K562 (cell line): ENCODE measurements at regions not wholly inside any gene's neighbourhood (a gene's known extent, or its start where the extent isn't known, plus 50 kb on each side); places are given as distances from the start of the nearest gene placed in this dataset.

ENCODE experiments used
- ATAC-seq: fragments of 200-7000 bp; cut with Tn5 transposase; 3 replicates; pipeline ENCODE4 v1.9.1; 2020; ENCODE audit warnings: moderate library complexity
- BruUV-seq: library from RNA; stranded (reverse); fragments of 400-500 nt; replicated peaks from 2 replicates; lab custom pipeline; 2021; lab: Mats Ljungman, UMichigan
- CTCF ChIA-PET: fragments of 300-600 bp; formaldehyde crosslinking; extraction: SDS; loops from one replicate; lab custom pipeline; 2021; ENCODE audit warnings: low intra/inter-chr PET ratio; lab: Yijun Ruan, JAX
- POLR2A ChIA-PET: fragments of 300-600, 350-650 bp; sonication (Branson Sonifier 250); formaldehyde crosslinking; extraction: SDS; loops from one replicate; lab custom pipeline; 2021; ENCODE audit warnings: antibody characterized with exemption, inconsistent platforms; lab: Yijun Ruan, JAX
- DNase-seq, 4 experiments: peaks; one replicate each; pipeline versions ENCODE4 v3.0.0 to v3.0.0-alpha.2; 2011 to 2018; ENCODE audit warnings: low spot score in 3 of 4, mixed read lengths in 3 of 4; ENCODE audit errors: extremely low read depth in 1 of 4
- FAIRE-seq: peaks from 2 replicates; lab custom pipeline; 2011; peaks lifted over from hg19 to GRCh38; lab: Jason Lieb, UNC
- H2AFZ ChIP-seq: 2 replicates; pipeline ENCODE4 v1.6.0; 2011; ENCODE audit warnings: low read depth, low read length, control low read depth, inconsistent platforms
- H3K27ac ChIP-seq: fragments of 200-600 bp; 3 replicates; pipeline ENCODE4 v1.8.0; 2011; ENCODE audit warnings: low read depth, mild to moderate bottlenecking, control low read depth, inconsistent platforms, low read length, moderate library complexity, mixed read lengths; ENCODE audit errors: extremely low read depth
- H3K27me3 ChIP-seq, 2 experiments: fragments of 300-600 bp in 1 of 2; 2 replicates in 1 of 2; 3 replicates in 1 of 2; pipeline versions ENCODE4 v1.6.0 to v1.8.0; 2011; ENCODE audit warnings: inconsistent platforms in 2 of 2, low read length in 2 of 2, mild to moderate bottlenecking in 1 of 2, mixed read lengths in 1 of 2, moderate library complexity in 1 of 2; ENCODE audit not compliant: control insufficient read depth in 2 of 2, insufficient read depth in 2 of 2
- H3K36me3 ChIP-seq: fragments of 300-600 bp; 3 replicates; pipeline ENCODE4 v1.8.0; 2011; ENCODE audit warnings: mild to moderate bottlenecking, low read length, inconsistent platforms; ENCODE audit not compliant: control insufficient read depth, insufficient read depth
- H3K4me1 ChIP-seq, 2 experiments: fragments of 200-600 bp in 1 of 2; replicated peaks in 1 of 2; 2 replicates in 1 of 2; 3 replicates in 1 of 2; pipeline versions ENCODE4 v1.5.1 to v1.8.0; 2011; ENCODE audit warnings: inconsistent platforms in 2 of 2, low read length in 2 of 2, mild to moderate bottlenecking in 1 of 2, mixed read lengths in 1 of 2, moderate library complexity in 1 of 2; ENCODE audit not compliant: control insufficient read depth in 2 of 2, insufficient read depth in 2 of 2
- H3K4me2 ChIP-seq: 2 replicates; pipeline ENCODE4 v1.6.1; 2011; ENCODE audit warnings: low read length, control low read depth, inconsistent platforms, mixed read lengths; ENCODE audit not compliant: insufficient read depth
- H3K4me3 ChIP-seq: fragments of 200-600 bp; sonication (generic), shearing (Covaris generic); 2 replicates; pipeline ENCODE4 v1.5.1; 2016; ENCODE audit warnings: control low read depth, inconsistent platforms
- H3K79me2 ChIP-seq: fragments of 200-600 bp; 3 replicates; pipeline ENCODE4 v1.8.0; 2011; ENCODE audit warnings: low read length, inconsistent platforms; ENCODE audit not compliant: control insufficient read depth, insufficient read depth
- H3K9ac ChIP-seq, 2 experiments: 2 replicates each; pipeline versions ENCODE4 v1.6.0 to v1.6.1; 2011; ENCODE audit warnings: low read depth in 2 of 2, low read length in 2 of 2, control low read depth in 1 of 2, inconsistent platforms in 1 of 2, mild to moderate bottlenecking in 1 of 2, mixed read lengths in 1 of 2; ENCODE audit not compliant: insufficient read depth in 1 of 2
- H3K9me1 ChIP-seq: one replicate; pipeline ENCODE4 v1.6.0; 2011; ENCODE audit warnings: inconsistent platforms, mild to moderate bottlenecking, low read length, moderate library complexity; ENCODE audit not compliant: control insufficient read depth, insufficient read depth
- H3K9me3 ChIP-seq: replicated peaks from 2 replicates; pipeline ENCODE4 v1.5.1; 2011; ENCODE audit warnings: low read depth, low read length, inconsistent platforms; ENCODE audit not compliant: control insufficient read depth, insufficient read depth
- H4K20me1 ChIP-seq: replicated peaks from 2 replicates; pipeline ENCODE4 v1.6.1; 2011; ENCODE audit warnings: low read length, inconsistent platforms, mixed read lengths; ENCODE audit not compliant: control insufficient read depth, insufficient read depth
- CEBPG ChIP-seq, 3 experiments: fragments of 200-800 bp in 1 of 3; sonication (Bioruptor generic) in 1 of 3; sonication (generic) in 1 of 3; formaldehyde crosslinking in 1 of 3; IDR thresholded peaks in 2 of 3; conservative IDR thresholded peaks in 1 of 3; 2 replicates each; pipeline versions ENCODE4 v1.6.1 to v1.8.0; 2016 to 2022; ENCODE audit warnings: missing compliant biosample characterization in 2 of 3, missing genetic modification characterization in 2 of 3, mild to moderate bottlenecking in 1 of 3, missing genetic modification reagents in 1 of 3
- DACH1 ChIP-seq: fragments of 450-650 bp; IDR thresholded peaks from 2 replicates; pipeline ENCODE4 v1.6.1; 2018; ENCODE audit not compliant: partially characterized antibody
- FOXJ2 ChIP-seq: fragments of 200-800 bp; sonication (Bioruptor generic); IDR thresholded peaks from 2 replicates; pipeline ENCODE4 v1.6.1; 2016; ENCODE audit warnings: missing genetic modification characterization, missing compliant biosample characterization
- SMARCE1 ChIP-seq: fragments of 450-650 bp; IDR thresholded peaks from 2 replicates; pipeline ENCODE4 v1.7.1; 2016; ENCODE audit warnings: mild to moderate bottlenecking
- TAL1 ChIP-seq: fragments of 450-650 bp; IDR thresholded peaks from 2 replicates; pipeline ENCODE4 v1.6.1; 2016; ENCODE audit warnings: mild to moderate bottlenecking
- TCF3 ChIP-seq: sonication (generic); formaldehyde crosslinking; IDR thresholded peaks from 2 replicates; pipeline ENCODE4 v1.4.0; 2020; ENCODE audit warnings: mild to moderate bottlenecking, missing genetic modification reagents
- WGBS: fragments of 100-300 bp; shearing (Covaris generic); methylation state at CpG from one replicate; pipeline ENCODE4 v1.1.6; 2016; ENCODE audit warnings: low coverage, mixed read lengths; ENCODE audit not compliant: insufficient coverage; ENCODE audit errors: missing lambda C conversion rate; 5-methylcytosine and 5-hydroxymethylcytosine counted together
- in situ Hi-C: fragments of 300-500 bp; cut with MboI; formaldehyde crosslinking; loops from 4 replicates; pipeline ENCODE4 v1.15.0; 2018; ENCODE audit warnings: inconsistent platforms, mixed read lengths
- intact Hi-C: fragments of 100-400 bp; cut with micrococcal nuclease; formaldehyde crosslinking; loops from 2 replicates; pipeline ENCODE4 v1.14.2; 2022
- TF ChIP-seq, protein P1 (sequence below), 2 experiments: fragments of 200-800 bp in 1 of 2; sonication (Bioruptor generic) in 1 of 2; sonication (generic) in 1 of 2; formaldehyde crosslinking in 1 of 2; IDR thresholded peaks in 1 of 2; conservative IDR thresholded peaks in 1 of 2; 2 replicates each; pipeline versions ENCODE4 v1.5.0 to v1.6.1; 2016 to 2020; ENCODE audit warnings: missing compliant biosample characterization in 1 of 2, missing genetic modification characterization in 1 of 2, missing genetic modification reagents in 1 of 2
- TF ChIP-seq, protein P2 (sequence below): fragments of 200-800 bp; sonication (Bioruptor generic); IDR thresholded peaks from 2 replicates; pipeline ENCODE4 v1.6.1; 2017; ENCODE audit warnings: missing genetic modification characterization, missing compliant biosample characterization
- TF ChIP-seq, protein P3 (sequence below), 2 experiments: fragments of 450-650 bp; IDR thresholded peaks; 2 replicates each; pipeline ENCODE4 v1.6.1; 2016; ENCODE audit warnings: mild to moderate bottlenecking in 2 of 2, borderline replicate concordance in 1 of 2, low read depth in 1 of 2, moderate library complexity in 1 of 2

DNA sequence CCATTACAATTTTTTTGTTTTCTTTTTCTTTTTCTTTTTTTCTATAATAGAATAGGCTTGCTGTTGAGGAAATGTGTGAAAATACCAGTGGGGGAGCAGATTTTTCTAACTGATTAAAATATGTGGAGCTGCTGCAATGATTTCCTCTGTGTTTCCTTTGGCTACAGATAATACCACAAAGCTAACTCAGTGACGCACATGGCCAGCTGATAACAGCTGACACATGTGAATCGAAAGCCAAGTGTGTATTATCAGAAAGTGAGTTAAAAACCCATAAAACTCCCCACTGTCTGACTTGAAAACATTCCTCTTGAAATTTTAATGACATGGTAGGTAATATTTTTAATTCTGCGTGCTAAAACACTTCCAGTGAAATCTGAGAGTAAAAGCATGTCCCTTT, 70.8 kb upstream of the AHI1 start:
- Histone ChIP-seq H3K36me3 (no peaks in the 10 kb centered on the region), H3K9me3 (no peaks in the 10 kb centered on the region), H3K4me3 (no peak overlapping the region), H3K4me1 (no peaks in the 10 kb centered on the region), H2AFZ (no peak overlapping the region), H3K27ac (no peak overlapping the region), H3K9ac (no peak overlapping the region), H4K20me1 (no peaks in the 10 kb centered on the region), H3K4me2 (no peak overlapping the region), H3K79me2 (no peaks in the 10 kb centered on the region), H3K27me3 (0 out of 5 replicates have a peak, but pooled peaks cover 0 to 6% of the 10 kb centered on the region in 2 experiments), H3K9me1 (no peaks in the 10 kb centered on the region)
- peak in 2 of 4 experiments; percentile 15 to 45 for DNase-seq
- CTCF ChIA-PET, result no interaction called here
- POLR2A ChIA-PET, result interaction anchor here (1.0 kb wide), 1 partner anchor 35 kb away, joined by 3 read pairs; no protein-coding TSS in a partner anchor
- FAIRE-seq, result no peak
- in situ Hi-C loops (no loop called here), intact Hi-C loops (no loop called here)
- peak; percentile 49; the same call in 1 of the 3 replicates for ATAC-seq
- 0% methylated on average over 3 of the region's 3 CpGs for WGBS
- no TSS peak for BruUV-seq
- TF ChIP-seq TAL1, result peak; percentile 52
- TF ChIP-seq, protein P1, sequence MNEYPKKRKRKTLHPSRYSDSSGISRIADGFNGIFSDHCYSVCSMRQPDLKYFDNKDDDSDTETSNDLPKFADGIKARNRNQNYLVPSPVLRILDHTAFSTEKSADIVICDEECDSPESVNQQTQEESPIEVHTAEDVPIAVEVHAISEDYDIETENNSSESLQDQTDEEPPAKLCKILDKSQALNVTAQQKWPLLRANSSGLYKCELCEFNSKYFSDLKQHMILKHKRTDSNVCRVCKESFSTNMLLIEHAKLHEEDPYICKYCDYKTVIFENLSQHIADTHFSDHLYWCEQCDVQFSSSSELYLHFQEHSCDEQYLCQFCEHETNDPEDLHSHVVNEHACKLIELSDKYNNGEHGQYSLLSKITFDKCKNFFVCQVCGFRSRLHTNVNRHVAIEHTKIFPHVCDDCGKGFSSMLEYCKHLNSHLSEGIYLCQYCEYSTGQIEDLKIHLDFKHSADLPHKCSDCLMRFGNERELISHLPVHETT (CRISPR knock-in tag; conservative IDR thresholded peaks at IDR 0.05 in 1 of 2, IDR thresholded peaks at IDR 0.05 in 1 of 2), result peak in 1 of 2 experiments; percentile 82; a peak in 2 of 4 replicates
- TF ChIP-seq TCF3 (CRISPR knock-in tag), result peak; percentile 29; the same call in 1 of the 2 replicates
- peak; percentile 50 for TF ChIP-seq DACH1
- TF ChIP-seq, protein P2, sequence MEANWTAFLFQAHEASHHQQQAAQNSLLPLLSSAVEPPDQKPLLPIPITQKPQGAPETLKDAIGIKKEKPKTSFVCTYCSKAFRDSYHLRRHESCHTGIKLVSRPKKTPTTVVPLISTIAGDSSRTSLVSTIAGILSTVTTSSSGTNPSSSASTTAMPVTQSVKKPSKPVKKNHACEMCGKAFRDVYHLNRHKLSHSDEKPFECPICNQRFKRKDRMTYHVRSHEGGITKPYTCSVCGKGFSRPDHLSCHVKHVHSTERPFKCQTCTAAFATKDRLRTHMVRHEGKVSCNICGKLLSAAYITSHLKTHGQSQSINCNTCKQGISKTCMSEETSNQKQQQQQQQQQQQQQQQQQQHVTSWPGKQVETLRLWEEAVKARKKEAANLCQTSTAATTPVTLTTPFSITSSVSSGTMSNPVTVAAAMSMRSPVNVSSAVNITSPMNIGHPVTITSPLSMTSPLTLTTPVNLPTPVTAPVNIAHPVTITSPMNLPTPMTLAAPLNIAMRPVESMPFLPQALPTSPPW (CRISPR knock-in tag), result peak; percentile 46; the same call in 1 of the 2 replicates
- peak; percentile 86 for TF ChIP-seq FOXJ2
- peak; percentile 44; the same call in 1 of the 2 replicates for TF ChIP-seq SMARCE1
- TF ChIP-seq CEBPG (CRISPR knock-in tag; IDR thresholded peaks at IDR 0.05), result no peak
- peak in 1 of 2 experiments; percentile 9; a peak in 1 of 4 replicates for TF ChIP-seq CEBPG (tag; conservative IDR thresholded peaks at IDR 0.05 in 1 of 2, IDR thresholded peaks at IDR 0.05 in 1 of 2)
- TF ChIP-seq, protein P3, sequence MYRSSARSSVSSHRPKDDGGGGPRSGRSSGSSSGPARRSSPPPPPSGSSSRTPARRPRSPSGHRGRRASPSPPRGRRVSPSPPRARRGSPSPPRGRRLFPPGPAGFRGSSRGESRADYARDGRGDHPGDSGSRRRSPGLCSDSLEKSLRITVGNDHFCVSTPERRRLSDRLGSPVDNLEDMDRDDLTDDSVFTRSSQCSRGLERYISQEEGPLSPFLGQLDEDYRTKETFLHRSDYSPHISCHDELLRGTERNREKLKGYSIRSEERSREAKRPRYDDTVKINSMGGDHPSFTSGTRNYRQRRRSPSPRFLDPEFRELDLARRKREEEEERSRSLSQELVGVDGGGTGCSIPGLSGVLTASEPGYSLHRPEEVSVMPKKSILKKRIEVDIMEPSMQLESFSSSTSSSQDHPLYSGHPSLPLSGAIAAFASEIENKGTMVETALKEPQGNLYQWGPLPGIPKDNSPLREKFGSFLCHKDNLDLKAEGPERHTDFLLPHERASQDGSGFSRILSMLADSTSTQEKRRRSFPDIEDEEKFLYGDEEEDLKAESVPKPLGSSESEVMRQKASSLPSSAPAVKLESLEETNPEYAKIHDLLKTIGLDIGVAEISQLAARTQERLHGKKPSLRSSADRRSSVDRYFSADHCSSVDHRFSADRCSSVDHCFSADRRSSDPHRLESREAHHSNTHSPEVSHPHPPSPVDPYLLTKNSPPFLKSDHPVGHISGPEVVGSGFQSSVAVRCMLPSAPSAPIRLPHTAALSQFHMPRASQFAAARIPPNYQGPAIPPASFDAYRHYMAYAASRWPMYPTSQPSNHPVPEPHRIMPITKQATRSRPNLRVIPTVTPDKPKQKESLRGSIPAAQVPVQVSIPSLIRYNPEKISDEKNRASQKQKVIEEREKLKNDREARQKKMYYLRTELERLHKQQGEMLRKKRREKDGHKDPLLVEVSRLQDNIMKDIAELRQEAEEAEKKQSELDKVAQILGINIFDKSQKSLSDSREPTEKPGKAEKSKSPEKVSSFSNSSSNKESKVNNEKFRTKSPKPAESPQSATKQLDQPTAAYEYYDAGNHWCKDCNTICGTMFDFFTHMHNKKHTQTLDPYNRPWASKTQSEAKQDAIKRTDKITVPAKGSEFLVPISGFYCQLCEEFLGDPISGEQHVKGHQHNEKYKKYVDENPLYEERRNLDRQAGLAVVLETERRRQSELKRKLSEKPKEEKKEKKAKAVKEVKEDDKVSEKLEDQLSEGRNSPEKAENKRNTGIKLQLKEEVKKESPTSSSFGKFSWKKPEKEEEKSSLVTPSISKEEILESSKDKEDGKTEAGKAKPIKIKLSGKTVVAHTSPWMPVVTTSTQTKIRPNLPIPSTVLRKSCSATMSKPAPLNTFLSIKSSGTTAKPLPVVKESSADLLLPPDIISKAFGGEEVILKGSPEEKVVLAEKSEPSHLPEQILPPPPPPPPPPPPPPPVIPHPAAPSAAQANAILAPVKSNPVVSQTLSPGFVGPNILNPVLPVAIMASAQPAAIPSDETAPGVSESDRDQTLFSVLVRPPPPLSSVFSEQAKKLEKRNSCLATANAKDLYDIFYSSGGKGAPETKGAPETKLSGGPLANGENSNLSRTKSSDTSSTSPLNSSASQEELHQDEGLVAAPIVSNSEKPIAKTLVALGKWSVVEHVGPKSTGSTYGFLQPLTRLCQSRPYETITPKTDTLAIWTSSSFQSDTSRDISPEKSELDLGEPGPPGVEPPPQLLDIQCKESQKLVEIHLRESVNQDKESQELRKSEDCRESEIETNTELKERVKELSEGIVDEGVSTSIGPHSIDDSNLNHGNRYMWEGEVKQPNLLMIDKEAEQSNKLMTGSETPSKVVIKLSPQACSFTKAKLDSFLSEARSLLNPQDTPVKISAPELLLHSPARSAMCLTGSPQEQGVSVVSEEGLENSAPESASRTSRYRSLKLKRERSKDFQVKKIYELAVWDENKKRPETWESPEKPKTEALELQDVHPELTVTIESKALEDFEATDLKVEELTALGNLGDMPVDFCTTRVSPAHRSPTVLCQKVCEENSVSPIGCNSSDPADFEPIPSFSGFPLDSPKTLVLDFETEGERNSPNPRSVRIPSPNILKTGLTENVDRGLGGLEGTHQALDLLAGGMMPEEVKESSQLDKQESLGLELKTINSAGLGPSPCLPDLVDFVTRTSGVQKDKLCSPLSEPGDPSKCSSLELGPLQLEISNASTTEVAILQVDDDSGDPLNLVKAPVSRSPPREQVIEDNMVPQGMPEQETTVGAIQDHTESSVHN (IDR thresholded peaks at IDR 0.05; ENCODE audit: borderline replicate concordance in 1 of 2, low read depth in 1 of 2), result 0 out of 4 replicates have a peak, but pooled peaks of 1 of the 2 experiments have one; percentile 34
